Smooth muscle cell (in vitro differentiated cells): ENCODE measurements at regions not wholly inside any gene's neighbourhood (a gene's known extent, or its start where the extent isn't known, plus 50 kb on each side); places are given as distances from the start of the nearest gene placed in this dataset.

ENCODE experiments used
- DNase-seq: peaks from one replicate; lab custom pipeline; 2025; ENCODE audit not compliant: unreplicated experiment; lab: John Stamatoyannopoulos, UW
- H2AFZ ChIP-seq: fragments of 200-600 bp; sonication (generic); 2 replicates; pipeline ENCODE4 v1.6.0; 2016; ENCODE audit warnings: antibody characterized with exemption, low read depth, mild to moderate bottlenecking
- H3F3A ChIP-seq: fragments of 200-600 bp; sonication (generic); 2 replicates; pipeline ENCODE4 v1.6.0; 2017; ENCODE audit warnings: antibody characterized with exemption, low read depth
- H3K27ac ChIP-seq: fragments of 200-600 bp; sonication (generic); 2 replicates; pipeline ENCODE4 v1.5.1; 2016; ENCODE audit warnings: low read depth, mild to moderate bottlenecking
- H3K27me3 ChIP-seq: fragments of 200-600 bp; sonication (generic); 2 replicates; pipeline ENCODE4 v1.6.1; 2016; ENCODE audit warnings: low read depth, mild to moderate bottlenecking
- H3K36me3 ChIP-seq: fragments of 200-600 bp; sonication (generic); 2 replicates; pipeline ENCODE4 v1.5.1; 2016; ENCODE audit warnings: low read depth
- H3K4me1 ChIP-seq: fragments of 200-600 bp; sonication (generic); 2 replicates; pipeline ENCODE4 v1.5.1; 2016; ENCODE audit warnings: low read depth
- H3K4me2 ChIP-seq: fragments of 200-600 bp; sonication (generic); 2 replicates; pipeline ENCODE4 v1.6.0; 2016; ENCODE audit warnings: mild to moderate bottlenecking
- H3K4me3 ChIP-seq: fragments of 200-600 bp; sonication (generic); 2 replicates; pipeline ENCODE4 v1.5.1; 2016; ENCODE audit warnings: mild to moderate bottlenecking
- H3K79me2 ChIP-seq: fragments of 200-600 bp; sonication (generic); 2 replicates; pipeline ENCODE4 v1.6.0; 2016; ENCODE audit warnings: low read depth, mild to moderate bottlenecking
- H3K9ac ChIP-seq: fragments of 200-600 bp; sonication (generic); 2 replicates; pipeline ENCODE4 v1.6.0; 2016; ENCODE audit warnings: low read depth
- H3K9me3 ChIP-seq: fragments of 200-600 bp; sonication (generic); replicated peaks from 2 replicates; pipeline ENCODE4 v1.5.1; 2016; ENCODE audit warnings: low read depth
- H4K20me1 ChIP-seq: fragments of 200-600 bp; sonication (generic); 2 replicates; pipeline ENCODE4 v1.6.0; 2016; ENCODE audit warnings: low read depth
- WGBS: methylation state at CpG from one replicate; pipeline ENCODE4 v1.1.7; 2016; ENCODE audit warnings: low lambda C conversion rate; 5-methylcytosine and 5-hydroxymethylcytosine counted together
- TF ChIP-seq, protein P1 (sequence below): fragments of 200-600 bp; sonication (generic); IDR thresholded peaks from 2 replicates; pipeline ENCODE4 v1.5.1; 2017; ENCODE audit warnings: borderline replicate concordance, mild to moderate bottlenecking, antibody characterized with exemption; ENCODE audit not compliant: insufficient read depth, poor library complexity, severe bottlenecking

DNA sequence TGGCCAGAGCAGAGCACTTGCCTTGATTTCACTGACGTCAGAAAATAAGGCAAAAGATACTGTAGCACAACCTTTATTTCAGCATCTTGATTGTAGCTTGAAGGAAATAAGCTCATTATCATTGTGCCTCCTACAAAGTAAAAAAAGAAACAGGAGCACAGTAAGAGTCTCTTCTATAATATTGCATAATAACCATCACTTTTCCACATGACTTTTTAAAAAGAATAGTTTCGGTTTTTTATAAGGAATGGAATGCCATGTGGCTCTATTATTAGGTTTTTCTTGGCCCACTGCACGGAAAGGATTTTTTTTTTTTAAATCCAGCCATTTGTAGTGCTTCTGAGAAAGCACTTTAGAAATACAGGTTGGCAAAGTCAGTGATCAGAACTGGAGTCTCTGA lies 655.3 kb downstream of the LRRC70 start:
- 77% methylated on average over 3 of the region's 3 CpGs for WGBS
- Histone ChIP-seq H2AFZ (no peak overlapping the region), H3K4me2 (no peak overlapping the region)

GRCh38 chr5:63233361-63233760 lies 654.7 kb downstream of the LRRC70 start:
- no peaks in the 10 kb centered on the region for H3K36me3 ChIP-seq
- H3K4me1 ChIP-seq = peaks cover 9% of the 10 kb centered on the region

More for the DNA sequence above, 655.3 kb downstream of the LRRC70 start:
- Histone ChIP-seq H3K4me3 (no peak overlapping the region), H3K4me1 (peaks cover 9% of the 10 kb centered on the region), H3F3A (no peaks in the 10 kb centered on the region), H3K9ac (no peak overlapping the region), H3K27ac (no peak overlapping the region), H3K36me3 (no peaks in the 10 kb centered on the region), H3K27me3 (no peaks in the 10 kb centered on the region), H3K9me3 (no peaks in the 10 kb centered on the region), H3K79me2 (no peaks in the 10 kb centered on the region), H4K20me1 (no peaks in the 10 kb centered on the region)
- DNase-seq = no peak
- TF ChIP-seq, protein P1, sequence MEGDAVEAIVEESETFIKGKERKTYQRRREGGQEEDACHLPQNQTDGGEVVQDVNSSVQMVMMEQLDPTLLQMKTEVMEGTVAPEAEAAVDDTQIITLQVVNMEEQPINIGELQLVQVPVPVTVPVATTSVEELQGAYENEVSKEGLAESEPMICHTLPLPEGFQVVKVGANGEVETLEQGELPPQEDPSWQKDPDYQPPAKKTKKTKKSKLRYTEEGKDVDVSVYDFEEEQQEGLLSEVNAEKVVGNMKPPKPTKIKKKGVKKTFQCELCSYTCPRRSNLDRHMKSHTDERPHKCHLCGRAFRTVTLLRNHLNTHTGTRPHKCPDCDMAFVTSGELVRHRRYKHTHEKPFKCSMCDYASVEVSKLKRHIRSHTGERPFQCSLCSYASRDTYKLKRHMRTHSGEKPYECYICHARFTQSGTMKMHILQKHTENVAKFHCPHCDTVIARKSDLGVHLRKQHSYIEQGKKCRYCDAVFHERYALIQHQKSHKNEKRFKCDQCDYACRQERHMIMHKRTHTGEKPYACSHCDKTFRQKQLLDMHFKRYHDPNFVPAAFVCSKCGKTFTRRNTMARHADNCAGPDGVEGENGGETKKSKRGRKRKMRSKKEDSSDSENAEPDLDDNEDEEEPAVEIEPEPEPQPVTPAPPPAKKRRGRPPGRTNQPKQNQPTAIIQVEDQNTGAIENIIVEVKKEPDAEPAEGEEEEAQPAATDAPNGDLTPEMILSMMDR = no peak

DNA sequence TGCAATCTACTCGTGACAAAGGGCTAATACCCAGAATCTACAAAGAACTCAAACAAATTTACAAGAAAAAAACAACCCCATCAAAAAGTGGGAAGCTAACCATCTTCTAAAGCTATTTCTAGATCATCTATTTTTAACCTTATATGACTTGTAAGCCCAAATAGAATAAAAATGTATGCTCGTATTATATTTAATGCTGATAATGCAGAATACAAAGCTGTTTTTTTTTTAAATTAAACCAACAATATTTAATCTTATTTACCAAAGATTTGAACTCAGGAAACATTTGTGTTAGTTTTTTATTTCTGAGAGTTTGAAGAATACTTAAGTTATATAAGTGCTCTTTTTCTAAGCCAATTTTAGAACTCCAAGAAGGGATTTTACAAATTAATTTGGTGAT lies 652.1 kb downstream of the LRRC70 start:
- H3K27me3 ChIP-seq = no peaks in the 10 kb centered on the region
- no peak overlapping the region for H2AFZ ChIP-seq
- TF ChIP-seq, protein P1 = no peak
- H3K36me3 ChIP-seq = no peaks in the 10 kb centered on the region
- H3K79me2 ChIP-seq = no peaks in the 10 kb centered on the region
- H3K27ac ChIP-seq = no peak overlapping the region
- no peaks in the 10 kb centered on the region for H3F3A ChIP-seq
- H3K4me3 ChIP-seq = no peak overlapping the region
- WGBS = 92% methylated on average over 2 of the region's 2 CpGs
- H3K4me1 ChIP-seq = peaks cover 9% of the 10 kb centered on the region
- no peak overlapping the region for H3K4me2 ChIP-seq
- no peak for DNase-seq
- no peak overlapping the region for H3K9ac ChIP-seq
- no peaks in the 10 kb centered on the region for H3K9me3 ChIP-seq
- no peaks in the 10 kb centered on the region for H4K20me1 ChIP-seq

More at GRCh38 chr5:63233361-63233760, 654.7 kb downstream of the LRRC70 start:
- no peak overlapping the region for H3K27ac ChIP-seq
- no peak overlapping the region for H2AFZ ChIP-seq
- H3K79me2 ChIP-seq = no peaks in the 10 kb centered on the region
- H3K4me3 ChIP-seq = no peak overlapping the region
- WGBS = 83% methylated on average over 1 of the region's 1 CpG
- no peaks in the 10 kb centered on the region for H4K20me1 ChIP-seq
- H3K4me2 ChIP-seq = no peak overlapping the region
- no peaks in the 10 kb centered on the region for H3F3A ChIP-seq
- TF ChIP-seq, protein P1 = no peak
- no peak for DNase-seq
- no peaks in the 10 kb centered on the region for H3K27me3 ChIP-seq
- no peak overlapping the region for H3K9ac ChIP-seq
- H3K9me3 ChIP-seq = no peaks in the 10 kb centered on the region

DNA sequence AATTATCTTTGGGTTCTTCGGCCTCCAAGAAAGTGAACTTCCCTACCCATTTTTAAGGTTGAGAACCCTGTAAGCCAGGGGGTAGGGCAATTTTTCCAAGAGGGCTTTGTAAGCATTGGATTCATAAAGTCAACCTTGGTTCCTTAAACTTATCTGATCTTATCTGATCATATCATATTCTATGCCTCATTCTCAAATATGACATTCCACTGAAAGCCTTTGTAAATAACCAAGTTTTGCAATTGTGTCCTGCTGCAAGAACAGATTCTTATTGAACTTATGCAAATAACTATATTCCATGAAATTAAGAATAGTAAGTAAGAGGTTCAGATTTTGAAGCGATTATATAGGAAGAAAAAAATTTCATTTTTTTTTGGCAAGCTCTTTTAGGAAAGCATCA lies 649.5 kb downstream of the LRRC70 start:
- H3K9me3 ChIP-seq = no peaks in the 10 kb centered on the region
- H3K27me3 ChIP-seq = no peaks in the 10 kb centered on the region
- no peak overlapping the region for H2AFZ ChIP-seq
- no peaks in the 10 kb centered on the region for H4K20me1 ChIP-seq
- DNase-seq = no peak
- H3F3A ChIP-seq = no peaks in the 10 kb centered on the region
- H3K4me3 ChIP-seq = no peak overlapping the region
- no peak overlapping the region for H3K9ac ChIP-seq
- no peaks in the 10 kb centered on the region for H3K36me3 ChIP-seq
- TF ChIP-seq, protein P1 = no peak
- WGBS = 93% methylated on average over 2 of the region's 2 CpGs
- no peak overlapping the region for H3K27ac ChIP-seq
- H3K4me2 ChIP-seq = no peak overlapping the region
- H3K4me1 ChIP-seq = no peaks in the 10 kb centered on the region
- H3K79me2 ChIP-seq = no peaks in the 10 kb centered on the region
